ENCODE measurements at regions not wholly inside any gene's neighbourhood (a gene's known extent, or its start where the extent isn't known, plus 50 kb on each side); places are given as distances from the start of the nearest gene placed in this dataset.

DNA sequence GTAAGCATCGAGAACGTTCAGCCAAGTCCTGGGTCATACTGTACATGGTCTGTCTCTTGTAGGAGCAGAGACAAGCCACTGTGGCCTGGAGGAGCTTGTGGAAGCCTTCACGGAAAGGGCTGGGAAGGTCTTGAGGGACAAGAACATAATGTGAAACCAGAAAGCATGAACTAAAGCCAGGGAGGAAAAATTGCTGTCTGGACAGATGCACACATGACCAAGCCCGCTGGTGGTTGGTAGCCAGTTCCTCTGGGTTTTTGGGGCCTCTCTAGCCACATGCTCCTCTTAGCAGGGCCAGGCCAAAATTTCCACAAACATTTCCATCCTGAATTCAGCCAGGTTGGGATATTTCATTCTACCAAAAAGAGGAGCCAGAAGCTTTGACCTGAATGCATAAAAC lies 196.2 kb upstream of the SIX2 start:
- no peaks in the 10 kb centered on the region for H3K4me1 ChIP-seq
- no peak overlapping the region for H3K4me3 ChIP-seq
- TF ChIP-seq POLR2A (IDR thresholded peaks at IDR 0.05), result no peak
- TF ChIP-seq, protein P1, sequence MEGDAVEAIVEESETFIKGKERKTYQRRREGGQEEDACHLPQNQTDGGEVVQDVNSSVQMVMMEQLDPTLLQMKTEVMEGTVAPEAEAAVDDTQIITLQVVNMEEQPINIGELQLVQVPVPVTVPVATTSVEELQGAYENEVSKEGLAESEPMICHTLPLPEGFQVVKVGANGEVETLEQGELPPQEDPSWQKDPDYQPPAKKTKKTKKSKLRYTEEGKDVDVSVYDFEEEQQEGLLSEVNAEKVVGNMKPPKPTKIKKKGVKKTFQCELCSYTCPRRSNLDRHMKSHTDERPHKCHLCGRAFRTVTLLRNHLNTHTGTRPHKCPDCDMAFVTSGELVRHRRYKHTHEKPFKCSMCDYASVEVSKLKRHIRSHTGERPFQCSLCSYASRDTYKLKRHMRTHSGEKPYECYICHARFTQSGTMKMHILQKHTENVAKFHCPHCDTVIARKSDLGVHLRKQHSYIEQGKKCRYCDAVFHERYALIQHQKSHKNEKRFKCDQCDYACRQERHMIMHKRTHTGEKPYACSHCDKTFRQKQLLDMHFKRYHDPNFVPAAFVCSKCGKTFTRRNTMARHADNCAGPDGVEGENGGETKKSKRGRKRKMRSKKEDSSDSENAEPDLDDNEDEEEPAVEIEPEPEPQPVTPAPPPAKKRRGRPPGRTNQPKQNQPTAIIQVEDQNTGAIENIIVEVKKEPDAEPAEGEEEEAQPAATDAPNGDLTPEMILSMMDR (IDR thresholded peaks at IDR 0.05), result no peak
- H3K36me3 ChIP-seq (ENCODE audit: low read depth, missing control alignments), result no peaks in the 10 kb centered on the region
- intact Hi-C loops (cut with DNase I; ENCODE audit: low total_unique reads), result no loop called here
- WGBS, 2 donors, result 89 to 94% methylated on average over 4 of the region's 4 CpGs
- no peaks in the 10 kb centered on the region for H3K27me3 ChIP-seq
- no peak overlapping the region for H3K27ac ChIP-seq
- no peak for DNase-seq
- H3K9me3 ChIP-seq, result no peaks in the 10 kb centered on the region

DNA sequence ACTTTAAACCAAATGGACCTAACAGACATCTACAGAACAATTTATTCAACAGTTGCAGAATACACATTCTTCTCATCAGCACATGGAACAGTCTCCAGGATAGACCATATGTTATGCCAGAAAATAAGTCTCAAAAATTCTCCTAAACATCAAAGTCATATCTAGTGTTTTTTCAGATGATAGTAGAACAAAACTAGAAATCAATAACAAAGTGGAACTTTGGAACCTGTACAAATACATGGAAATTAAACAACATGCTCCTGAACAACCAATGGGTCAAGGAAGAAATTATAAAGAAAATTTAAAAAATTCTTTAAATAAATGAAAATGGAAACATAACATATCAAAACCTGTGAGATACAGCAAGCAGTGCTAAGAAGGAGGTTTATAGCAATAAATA lies 194.1 kb upstream of the SIX2 start:
- TF ChIP-seq POLR2A (IDR thresholded peaks at IDR 0.05), result no peak
- TF ChIP-seq, protein P1 (IDR thresholded peaks at IDR 0.05), result no peak
- Histone ChIP-seq H3K27ac (no peak overlapping the region), H3K4me1 (no peaks in the 10 kb centered on the region), H3K27me3 (no peaks in the 10 kb centered on the region), H3K36me3 (ENCODE audit: low read depth, missing control alignments) (no peaks in the 10 kb centered on the region), H3K9me3 (no peaks in the 10 kb centered on the region), H3K4me3 (no peak overlapping the region)
- intact Hi-C loops (cut with DNase I; ENCODE audit: low total_unique reads), result no loop called here
- DNase-seq, result no peak

DNA sequence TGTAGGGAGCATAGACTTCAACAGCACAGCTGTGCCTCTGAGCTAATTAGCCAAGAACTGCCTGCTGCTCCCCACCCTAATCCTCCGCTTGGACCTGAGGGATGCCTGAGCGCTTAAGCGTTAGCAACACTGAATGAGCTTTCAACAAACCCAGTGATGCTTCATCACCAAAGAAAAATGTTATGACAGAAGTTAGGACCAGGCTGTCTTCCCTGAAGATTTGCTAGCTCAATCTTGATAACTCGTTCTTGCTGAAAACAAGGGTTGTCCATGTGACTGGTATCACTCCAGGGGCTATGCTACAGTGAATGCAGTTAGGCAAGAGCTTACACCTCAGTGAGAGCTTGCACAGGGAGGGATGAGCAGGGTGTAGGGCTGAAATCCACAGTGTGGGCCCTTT lies 190.7 kb upstream of the SIX2 start:
- no peak overlapping the region for H3K4me3 ChIP-seq
- no peak for DNase-seq
- no peak for TF ChIP-seq POLR2A (IDR thresholded peaks at IDR 0.05)
- TF ChIP-seq, protein P1 (IDR thresholded peaks at IDR 0.05), result no peak
- no peak overlapping the region for H3K27ac ChIP-seq
- no peaks in the 10 kb centered on the region for H3K36me3 ChIP-seq (ENCODE audit: low read depth, missing control alignments)
- intact Hi-C loops (cut with DNase I; ENCODE audit: low total_unique reads), result no loop called here
- no peaks in the 10 kb centered on the region for H3K9me3 ChIP-seq
- 68 to 73% methylated on average over 4 of the region's 4 CpGs for WGBS, 2 donors
- H3K4me1 ChIP-seq, result no peaks in the 10 kb centered on the region
- no peaks in the 10 kb centered on the region for H3K27me3 ChIP-seq

DNA sequence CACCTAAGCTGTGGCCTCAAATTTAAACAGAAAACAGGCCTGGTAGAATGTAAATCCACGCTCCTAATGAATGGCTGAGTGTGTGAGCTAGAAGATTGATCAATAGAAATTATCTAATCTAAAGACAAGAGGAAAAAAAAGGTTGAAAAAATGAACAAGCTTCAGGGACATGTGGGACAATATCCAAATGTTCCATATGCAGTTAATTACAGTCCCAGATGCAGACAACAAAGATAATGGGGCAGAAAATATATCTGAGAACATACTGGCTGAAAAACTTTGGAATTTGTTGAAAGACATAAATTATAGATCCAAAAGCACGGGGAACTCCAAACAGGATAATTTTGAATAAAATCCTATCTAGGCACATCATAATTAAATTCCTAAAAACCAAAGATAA lies 186.7 kb upstream of the SIX2 start:
- no peaks in the 10 kb centered on the region for H3K27me3 ChIP-seq
- WGBS, 2 donors, result 69 to 71% methylated on average over 2 of the region's 2 CpGs
- no peak for TF ChIP-seq POLR2A (IDR thresholded peaks at IDR 0.05)
- TF ChIP-seq, protein P1 (IDR thresholded peaks at IDR 0.05), result no peak

DNA sequence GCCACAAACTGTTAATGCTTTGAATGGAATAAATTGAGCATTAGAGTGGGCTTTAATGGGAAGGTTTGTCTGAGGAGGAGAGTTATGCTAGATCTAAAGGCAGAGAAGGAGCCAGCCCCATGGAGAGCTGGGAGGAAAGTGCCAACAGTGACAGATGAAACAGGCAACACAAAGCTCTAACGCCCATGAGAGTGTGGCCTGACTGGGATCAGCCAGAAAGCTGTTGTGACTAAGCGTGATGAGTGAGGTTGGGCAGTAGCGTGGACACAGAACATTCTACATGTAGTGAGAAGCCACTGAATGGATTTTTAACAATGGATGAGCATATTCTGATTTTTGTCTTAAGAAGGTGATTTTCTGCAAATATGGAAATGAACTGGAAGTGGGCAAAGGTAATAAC lies 185.3 kb upstream of the SIX2 start:
- TF ChIP-seq POLR2A (IDR thresholded peaks at IDR 0.05), result no peak
- TF ChIP-seq, protein P1 (IDR thresholded peaks at IDR 0.05), result no peak
- H3K9me3 ChIP-seq, result no peaks in the 10 kb centered on the region
- no peak overlapping the region for H3K27ac ChIP-seq
- DNase-seq, result no peak
- H3K4me1 ChIP-seq, result no peaks in the 10 kb centered on the region
- H3K4me3 ChIP-seq, result no peak overlapping the region
- no peaks in the 10 kb centered on the region for H3K36me3 ChIP-seq (ENCODE audit: low read depth, missing control alignments)
- intact Hi-C loops (cut with DNase I; ENCODE audit: low total_unique reads), result no loop called here
- H3K27me3 ChIP-seq, result no peaks in the 10 kb centered on the region
- 82 to 92% methylated on average over 3 of the region's 3 CpGs for WGBS, 2 donors

More for the DNA sequence above, 186.7 kb upstream of the SIX2 start:
- Histone ChIP-seq H3K9me3 (no peaks in the 10 kb centered on the region), H3K36me3 (ENCODE audit: low read depth, missing control alignments) (no peaks in the 10 kb centered on the region), H3K4me1 (no peaks in the 10 kb centered on the region), H3K27ac (no peak overlapping the region), H3K4me3 (no peak overlapping the region)
- no peak for DNase-seq
- intact Hi-C loops (cut with DNase I; ENCODE audit: low total_unique reads), result no loop called here

Data from testis (tissue), 2 donors.